Breast epithelium (tissue), 3 donors: ENCODE measurements at regions not wholly inside any gene's neighbourhood (a gene's known extent, or its start where the extent isn't known, plus 50 kb on each side); places are given as distances from the start of the nearest gene placed in this dataset.

Experiments
- POLR2A ChIP-seq: fragments of 450-650 bp; IDR thresholded peaks from one replicate; pipeline ENCODE4 v1.6.1; 2016; ENCODE audit warnings: antibody characterized with exemption, mild to moderate bottlenecking, moderate library complexity
- TF ChIP-seq, protein P1 (sequence below), 3 donors: fragments of 450-650 bp; IDR thresholded peaks; one replicate each; pipeline ENCODE4 v1.5.1; 2016 to 2017; ENCODE audit warnings: antibody characterized with exemption in 3 of 3, mild to moderate bottlenecking in 3 of 3, moderate library complexity in 3 of 3

DNA sequence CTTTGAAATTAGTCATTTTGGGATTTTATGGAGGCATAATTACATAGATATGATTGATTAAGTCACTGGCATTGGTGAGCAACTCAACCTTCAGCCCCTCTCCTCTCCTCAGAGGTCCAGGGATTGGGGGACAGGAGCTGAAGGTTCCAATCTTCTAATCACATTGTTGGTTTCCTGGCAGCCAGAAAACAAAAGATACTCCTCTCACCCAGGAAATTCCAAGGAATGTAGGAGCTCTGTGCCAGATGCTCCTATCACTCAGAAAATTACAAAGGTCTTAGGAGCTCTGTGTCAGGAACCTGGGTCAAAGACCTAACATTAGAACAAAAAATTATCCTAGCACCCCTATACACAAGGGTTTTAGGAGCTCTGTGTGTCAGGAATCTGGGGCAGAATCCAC is 679.7 kb upstream of the ID4 start:
- TF ChIP-seq, protein P1, sequence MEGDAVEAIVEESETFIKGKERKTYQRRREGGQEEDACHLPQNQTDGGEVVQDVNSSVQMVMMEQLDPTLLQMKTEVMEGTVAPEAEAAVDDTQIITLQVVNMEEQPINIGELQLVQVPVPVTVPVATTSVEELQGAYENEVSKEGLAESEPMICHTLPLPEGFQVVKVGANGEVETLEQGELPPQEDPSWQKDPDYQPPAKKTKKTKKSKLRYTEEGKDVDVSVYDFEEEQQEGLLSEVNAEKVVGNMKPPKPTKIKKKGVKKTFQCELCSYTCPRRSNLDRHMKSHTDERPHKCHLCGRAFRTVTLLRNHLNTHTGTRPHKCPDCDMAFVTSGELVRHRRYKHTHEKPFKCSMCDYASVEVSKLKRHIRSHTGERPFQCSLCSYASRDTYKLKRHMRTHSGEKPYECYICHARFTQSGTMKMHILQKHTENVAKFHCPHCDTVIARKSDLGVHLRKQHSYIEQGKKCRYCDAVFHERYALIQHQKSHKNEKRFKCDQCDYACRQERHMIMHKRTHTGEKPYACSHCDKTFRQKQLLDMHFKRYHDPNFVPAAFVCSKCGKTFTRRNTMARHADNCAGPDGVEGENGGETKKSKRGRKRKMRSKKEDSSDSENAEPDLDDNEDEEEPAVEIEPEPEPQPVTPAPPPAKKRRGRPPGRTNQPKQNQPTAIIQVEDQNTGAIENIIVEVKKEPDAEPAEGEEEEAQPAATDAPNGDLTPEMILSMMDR (IDR thresholded peaks at IDR 0.05) = no peak
- no peak for TF ChIP-seq POLR2A
